HG03565 (cell line): ENCODE measurements at regions not wholly inside any gene's neighbourhood (a gene's known extent, or its start where the extent isn't known, plus 50 kb on each side); places are given as distances from the start of the nearest gene placed in this dataset.

ENCODE experiments used
- ATAC-seq: cut with Tn5 transposase; IDR thresholded peaks from one replicate; pipeline ENCODE4 v1.9.1; 2021; ENCODE audit warnings: mild to moderate bottlenecking, moderate library complexity; ENCODE audit not compliant: unreplicated experiment

DNA sequence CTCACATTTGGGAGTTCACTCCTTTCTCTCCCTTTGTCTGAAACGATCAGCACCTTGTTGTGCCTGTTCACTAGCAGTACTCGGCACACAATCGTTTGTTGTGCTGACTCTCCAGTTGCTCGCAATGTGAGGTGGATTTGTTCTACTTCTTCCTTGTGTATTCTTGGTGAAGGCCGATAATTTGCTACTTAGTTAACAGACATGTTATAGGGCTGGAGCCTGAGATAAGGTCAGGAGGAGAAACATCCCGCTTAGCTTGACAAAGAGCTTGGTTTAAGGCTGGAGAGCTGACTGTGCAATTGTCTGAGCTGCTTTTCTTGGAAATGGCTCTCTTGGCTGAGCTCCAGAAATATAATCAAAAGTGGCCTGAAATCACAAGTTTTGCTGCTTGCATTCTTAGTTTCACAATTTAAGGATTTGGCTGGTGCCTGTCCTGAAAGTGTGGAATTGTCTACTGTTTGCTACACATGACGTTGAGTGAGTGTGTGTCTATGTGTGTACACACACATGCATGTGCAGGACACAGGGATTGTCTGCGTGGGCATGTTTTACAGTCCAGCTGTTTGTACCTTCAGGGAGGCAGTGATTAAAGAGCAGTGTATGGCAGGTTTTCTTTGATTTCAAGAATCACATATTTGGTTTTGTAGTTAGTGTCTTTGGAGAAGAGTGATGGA is 77.7 kb downstream of the ARF6 start:
- peak; percentile 7 for ATAC-seq

DNA sequence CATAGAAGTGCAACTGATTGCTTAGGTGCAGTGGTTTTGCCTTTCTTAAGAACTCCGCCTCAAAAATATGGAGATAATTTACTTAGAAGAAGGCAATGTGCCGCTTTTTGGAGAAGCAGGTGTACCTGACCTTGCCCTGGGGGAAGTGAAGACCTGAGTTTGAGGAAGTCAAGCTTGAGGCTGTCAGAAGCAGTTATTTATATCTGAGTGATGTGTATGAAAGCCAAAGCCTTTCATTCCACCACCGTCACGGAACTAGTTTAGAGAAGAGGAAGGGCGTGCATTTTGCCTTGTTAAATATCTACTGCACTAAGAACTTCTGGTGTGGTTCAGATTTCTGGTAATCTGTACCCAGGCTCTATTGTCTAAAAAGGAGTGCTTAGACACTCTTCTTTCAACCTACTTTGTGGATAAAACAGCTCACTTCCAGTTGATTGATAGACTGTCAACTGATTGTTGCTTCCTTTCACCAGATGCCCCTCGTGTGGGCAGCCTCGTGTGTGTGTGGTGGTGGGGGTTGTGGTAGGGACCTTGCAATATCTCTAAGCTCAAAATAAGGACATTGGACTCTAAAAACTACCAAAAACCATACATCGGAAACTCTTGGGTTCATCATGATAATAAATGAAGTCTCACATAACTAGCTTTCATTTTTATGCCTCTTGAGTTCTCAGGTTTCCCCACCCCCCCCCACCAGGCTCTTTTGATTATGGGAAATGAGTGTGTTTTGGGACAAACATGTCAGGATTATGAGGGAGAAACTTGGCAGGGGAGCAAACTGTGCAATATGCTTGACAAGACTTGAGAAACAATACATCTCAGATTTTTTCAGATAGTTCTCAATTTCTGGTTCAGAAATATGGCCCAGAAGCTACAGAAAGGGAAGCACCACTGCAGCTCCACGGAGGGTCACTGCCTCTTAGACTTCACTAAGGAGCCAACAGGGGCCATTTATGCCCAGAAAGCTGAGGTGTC is 78.6 kb downstream of the ARF6 start:
- ATAC-seq = peak; percentile 91

DNA sequence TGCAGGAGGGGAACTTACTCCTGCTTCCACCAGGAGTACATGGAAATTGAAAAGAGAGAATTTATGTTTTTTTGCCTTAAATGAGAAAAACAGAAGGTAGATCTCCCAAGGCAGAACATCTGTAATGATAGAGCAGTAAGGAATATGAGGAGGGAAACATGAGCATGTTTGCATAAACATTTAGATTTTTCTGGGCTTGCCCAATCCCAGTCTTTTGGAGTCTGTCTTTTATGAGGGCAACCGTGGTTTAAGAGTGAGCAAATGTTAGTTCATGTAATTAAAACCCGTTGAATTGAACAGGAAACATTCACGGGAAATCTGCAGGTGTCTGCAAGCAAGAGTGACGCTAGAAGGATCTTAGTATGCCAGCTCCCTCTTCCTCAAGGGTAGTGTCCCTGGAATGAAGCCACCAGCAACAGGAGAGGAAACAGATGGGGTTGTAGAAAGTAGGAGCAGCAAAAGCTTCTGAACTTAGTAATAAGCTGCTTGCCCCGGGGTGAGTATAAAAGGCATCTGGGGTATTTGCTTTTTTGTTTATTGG is 79.3 kb downstream of the ARF6 start:
- ATAC-seq = no peak

DNA sequence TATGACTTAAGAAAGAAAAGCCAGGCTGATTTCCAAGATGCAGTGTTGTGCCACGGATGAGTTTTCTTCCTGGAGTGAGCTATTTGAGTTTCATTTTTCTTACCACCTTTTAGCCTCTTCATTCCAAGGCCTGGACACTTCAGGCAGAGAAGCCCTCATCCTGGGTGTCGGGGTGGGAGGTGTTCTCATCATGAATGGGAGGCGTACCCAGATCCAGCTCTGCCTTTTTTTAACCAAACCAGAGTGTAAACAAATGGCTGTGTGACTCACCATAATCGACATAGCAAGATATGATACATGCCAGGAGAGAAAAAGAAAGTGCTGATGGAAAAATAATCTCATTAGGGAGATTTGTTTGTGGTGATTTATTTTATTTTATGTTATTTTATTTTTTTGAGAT is 79.9 kb downstream of the ARF6 start:
- no peak for ATAC-seq

DNA sequence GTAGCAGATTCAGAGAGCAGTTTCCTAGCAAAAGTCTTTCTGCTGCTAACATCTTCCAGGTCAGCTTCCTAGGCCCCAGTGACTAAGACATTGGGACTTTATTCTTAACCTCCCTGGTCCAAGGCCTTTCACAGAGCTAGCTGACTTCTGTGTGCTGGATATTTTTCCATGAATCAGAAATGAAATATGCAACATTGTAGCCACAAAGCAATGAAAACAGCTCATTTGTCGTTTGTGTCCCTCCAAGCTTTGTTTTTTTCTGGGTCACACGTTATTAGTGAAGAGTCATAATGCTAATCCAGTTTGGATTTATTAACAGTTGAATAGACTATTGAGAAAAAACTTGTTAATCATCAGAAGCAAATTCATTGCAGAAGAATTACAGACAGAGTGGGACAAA is 82.4 kb downstream of the ARF6 start:
- ATAC-seq = no peak

DNA sequence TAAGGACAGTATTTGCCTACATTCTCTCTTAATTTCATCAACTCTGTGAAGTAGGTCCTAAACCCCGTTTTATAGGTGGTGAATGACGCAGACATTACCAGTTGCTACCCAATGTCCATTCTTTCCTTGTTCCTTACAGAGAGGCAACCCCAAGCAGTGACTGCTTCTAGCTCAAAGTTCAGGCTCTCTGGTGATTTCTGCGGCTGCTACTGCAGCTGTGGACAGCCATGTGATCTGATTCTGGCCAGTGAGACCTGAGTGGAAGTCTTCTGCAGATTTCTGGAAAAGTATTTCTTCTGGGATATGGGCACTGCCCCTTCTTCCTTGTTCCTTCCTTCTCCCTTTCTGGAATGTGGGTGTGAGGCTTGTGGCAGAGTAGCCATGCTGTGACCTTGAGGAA is 82.9 kb downstream of the ARF6 start:
- no peak for ATAC-seq

DNA sequence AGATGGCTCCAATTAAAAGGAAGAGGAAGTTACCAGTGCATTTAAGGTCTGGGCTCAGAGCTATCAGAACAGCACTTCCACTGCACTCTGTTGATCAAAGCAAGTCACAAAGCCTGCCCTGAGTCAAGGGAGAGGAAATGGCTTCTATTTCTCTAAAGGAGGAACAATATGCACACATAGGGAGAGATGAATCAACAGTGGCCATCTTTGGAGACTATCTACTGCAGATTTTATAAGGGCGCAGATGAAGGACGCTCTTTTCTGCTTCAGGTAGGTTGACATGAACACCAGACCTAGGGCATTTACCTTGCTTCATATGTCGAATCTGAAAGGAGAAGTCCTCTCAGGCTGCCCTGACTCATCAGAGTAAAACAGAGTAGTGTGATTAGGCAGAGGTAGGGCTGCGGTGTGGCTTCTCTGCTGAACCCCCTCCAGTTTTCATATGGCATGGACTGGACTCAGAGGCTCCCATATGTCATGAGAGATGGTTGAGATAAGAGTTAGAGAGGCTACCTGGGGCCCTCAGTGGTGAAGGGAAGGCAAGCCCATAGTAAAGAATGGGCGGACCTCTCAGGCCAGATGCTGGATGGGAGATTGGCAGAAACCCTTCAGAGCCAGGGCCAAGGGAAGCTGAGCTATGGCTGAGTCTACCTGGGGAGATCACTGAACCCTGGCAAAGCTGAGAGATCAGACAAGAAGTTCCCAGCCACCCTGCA is 84.4 kb downstream of the ARF6 start:
- ATAC-seq = peak; percentile 85

DNA sequence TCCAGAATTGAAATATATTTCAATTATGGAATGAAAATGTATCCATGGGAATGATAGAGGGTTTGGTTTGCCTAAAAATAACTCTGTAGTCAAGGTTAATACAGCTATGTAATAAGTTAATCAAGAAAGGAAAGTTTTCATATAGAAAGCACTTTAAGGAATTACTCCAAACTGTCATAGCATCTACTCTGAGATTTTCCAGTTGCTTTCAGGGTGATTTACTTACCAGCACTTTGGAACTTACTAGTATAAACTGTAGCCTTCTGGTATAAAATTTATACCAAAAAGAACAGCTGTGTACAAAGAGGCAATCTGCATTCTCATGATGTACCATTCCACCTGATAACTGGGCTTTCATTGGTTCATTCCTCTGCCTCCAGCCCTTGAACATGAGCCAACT is 87.1 kb downstream of the ARF6 start:
- ATAC-seq = no peak

DNA sequence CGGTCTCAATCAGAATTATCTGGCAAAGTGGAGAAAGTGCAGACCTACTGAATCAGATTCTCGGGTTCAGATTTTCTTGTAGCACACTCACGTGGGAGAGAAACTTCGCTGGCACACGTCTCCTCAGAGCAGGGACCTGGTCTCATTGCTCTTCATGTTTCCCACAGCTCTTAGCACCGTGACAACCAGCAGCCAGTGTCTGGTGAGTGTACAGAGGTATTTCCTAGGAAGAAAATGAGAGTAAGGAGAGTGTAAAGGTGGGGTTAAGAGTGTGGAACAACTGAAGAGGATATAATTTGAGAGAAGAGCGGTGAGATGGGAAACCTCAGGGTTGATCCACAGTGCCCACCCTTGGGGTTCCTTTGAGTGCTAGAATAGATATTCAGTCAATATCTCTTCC is 89.2 kb downstream of the ARF6 start:
- ATAC-seq = no peak

DNA sequence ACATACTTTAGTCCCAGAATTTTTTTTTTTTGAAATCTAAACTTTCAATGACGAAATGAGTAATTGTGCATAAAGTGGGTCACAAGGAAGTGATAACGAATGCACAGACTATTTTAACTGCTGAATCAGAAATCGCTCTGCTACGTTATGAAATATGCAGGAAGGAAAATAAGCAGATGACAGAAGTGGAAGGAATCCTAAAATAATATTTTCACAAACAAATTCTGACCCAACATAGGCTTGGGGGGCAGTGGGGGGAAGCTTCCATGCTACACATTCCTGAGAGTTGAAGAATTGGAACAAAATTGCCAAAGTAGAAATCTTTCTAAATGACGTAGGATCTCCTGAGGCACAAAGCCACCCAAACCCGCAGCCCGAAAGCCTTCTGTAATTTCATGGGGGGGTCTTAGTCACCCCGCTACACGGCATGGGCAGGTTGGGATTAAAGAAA is 89.6 kb downstream of the ARF6 start:
- ATAC-seq = no peak

DNA sequence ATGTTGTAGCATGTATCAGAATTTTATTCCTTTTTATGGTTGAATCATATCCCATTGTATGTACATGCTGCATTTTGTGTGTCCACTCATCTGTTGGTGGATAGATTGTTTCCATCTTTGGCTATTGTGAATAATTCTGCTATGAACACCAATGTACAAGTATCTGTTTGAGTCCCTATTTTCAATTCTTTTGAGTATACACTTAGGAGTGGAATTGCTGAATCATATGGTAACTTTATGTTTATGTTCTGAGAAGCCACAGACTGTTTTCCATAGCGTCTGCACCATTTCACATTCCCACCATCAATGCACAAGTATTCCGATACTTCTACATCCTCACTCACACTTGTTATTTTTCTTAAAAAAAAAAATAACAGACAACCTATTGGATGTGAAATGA is 91.5 kb downstream of the ARF6 start:
- ATAC-seq = no peak

DNA sequence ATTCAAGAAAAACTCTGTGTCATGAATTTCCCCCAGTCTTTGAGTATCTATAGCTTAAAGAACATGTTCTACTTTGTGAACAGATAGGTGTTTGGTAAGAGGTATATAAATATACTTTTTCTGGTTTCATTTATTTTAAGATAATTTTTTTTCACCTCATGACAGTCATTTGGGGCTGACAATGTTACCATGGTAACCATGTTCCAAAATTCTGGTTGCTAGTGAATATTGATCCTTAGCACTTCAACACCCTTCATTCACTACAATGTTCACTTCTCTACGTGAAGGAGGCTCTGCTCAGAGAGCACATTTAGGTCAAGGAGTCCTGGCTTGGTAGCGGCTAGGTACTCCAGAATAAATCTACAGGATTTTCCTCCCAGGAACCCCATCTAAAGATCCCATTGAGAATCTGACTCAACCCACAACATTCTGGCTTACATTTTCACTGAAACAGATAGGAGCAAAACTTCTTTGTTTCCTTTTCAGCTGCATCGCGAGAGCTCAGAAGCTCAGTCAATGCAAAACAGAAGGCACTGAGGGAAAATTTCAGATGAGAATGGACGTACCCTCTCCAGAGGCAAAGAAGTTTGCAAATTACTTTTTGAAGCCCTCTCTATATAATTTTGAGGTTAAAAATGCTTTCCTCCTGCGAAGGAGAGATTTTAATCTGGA is 93.6 kb downstream of the ARF6 start:
- ATAC-seq = no peak

DNA sequence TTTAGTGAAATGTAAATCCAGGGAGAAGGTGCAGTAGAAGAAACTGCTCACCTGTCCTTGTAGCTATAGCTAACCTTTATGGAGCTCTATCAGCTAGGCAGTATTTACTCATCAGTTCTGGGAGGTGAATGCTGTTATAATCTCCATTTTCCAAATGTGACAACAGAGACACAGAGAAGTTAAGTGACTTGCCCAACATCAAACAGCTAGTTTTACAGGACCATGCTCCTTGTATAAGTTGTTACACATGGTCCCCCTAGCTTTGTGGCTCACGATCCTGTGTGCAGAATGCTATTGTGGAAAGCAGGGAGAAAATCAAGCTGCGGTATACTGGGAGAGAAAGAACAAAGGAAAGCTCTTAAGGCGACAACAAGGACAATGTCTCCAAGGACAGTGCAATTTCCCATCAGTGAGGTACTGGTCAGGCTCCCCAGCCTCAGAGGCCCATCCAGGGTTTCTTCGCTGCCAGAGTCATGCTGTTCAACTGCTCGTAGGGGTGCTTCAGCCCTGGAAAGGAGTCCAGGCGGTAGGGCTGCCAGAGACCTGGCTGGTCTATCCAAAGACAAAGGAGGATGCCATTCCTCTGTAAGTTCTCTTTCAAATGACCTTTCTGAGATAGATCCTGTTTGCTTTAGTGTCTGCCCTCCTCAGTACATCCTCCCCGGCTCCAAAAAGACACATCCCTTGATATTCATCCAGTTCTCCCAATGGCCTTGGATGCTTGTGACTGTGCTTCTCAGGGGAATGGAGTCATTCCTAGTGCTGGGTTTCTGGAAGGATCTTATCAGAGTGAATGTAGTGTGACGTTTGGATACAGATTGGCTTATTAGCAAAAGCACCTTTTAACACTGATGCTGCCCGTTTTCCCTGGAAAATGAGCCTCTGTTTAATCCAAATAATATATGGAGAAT is 95.5 kb downstream of the ARF6 start:
- ATAC-seq = no peak

DNA sequence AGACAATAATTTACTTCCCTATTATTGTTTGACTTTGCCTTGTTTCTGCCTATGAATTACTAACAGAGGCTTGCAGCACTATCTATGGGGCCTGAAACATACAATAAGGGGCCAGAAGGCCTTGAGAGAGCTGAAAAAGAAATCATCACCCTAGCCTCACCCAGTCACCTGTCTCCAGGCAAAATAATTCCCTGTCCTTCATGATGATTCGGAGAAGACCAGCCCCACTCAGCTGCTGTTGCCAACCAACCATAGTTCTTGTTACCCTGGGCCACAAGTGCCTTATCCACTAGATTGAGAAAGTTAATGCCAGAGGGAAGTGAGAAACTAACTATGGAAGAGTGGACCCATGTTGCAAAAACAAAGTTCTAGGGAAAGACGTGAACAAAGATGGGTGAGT is 97.1 kb downstream of the ARF6 start:
- ATAC-seq = no peak

DNA sequence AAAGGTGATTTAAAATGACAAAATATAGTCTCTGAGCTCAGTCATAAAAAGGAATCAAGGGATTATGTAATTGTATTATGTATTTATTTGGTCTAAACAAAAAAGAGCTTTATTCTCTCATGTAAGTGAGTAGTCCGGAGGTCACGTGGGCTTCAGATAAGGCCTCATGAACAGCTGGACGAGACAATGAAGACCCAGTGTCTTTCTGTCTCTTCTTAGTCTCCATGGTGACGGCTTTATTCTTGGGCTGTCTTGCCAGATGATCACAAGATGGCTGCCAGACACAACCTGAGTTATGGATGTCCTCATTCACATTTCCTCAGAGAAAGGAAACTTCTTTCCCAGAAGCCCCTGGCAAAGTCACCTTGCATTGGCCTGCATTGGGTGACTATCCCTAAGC is 98.6 kb downstream of the ARF6 start:
- no peak for ATAC-seq

DNA sequence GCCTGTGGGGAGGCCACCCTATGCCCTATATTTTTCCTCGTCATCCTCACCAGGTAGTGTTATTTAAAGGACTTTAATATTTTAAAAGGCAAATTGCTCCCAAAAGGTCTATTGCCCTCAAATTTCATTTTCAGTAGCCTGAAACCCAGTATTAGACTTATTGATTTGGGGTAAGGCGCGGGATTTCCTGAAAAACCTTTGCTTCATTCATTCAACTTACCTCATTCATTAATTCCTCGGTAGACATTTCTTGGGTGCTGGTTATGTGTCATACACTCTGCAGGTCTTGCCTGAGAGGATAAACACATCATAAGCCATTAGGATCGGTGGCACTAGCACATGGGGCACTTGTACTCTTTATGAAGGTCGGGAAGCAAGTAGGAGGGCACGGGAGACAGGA is 99.2 kb downstream of the ARF6 start:
- ATAC-seq = no peak

DNA sequence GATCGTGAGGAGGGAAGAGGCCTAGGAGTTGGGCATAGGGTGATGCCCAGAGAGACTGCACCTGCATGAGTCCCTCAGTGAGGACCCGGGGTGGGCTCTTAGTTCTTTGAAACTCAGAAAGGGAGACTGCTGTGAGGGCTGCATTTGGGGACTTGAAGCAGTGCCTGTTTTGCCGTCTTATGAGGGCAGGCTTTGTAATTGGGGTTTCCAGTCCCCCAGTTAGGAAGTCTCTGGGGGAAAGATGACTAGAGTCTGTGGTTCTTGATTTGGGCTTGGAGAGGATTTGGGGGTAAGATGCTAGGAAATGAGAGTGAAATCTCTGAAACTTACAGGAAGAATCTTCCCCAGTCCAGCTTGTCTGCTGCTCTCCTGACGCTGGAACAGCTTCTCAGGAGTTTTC is 99.6 kb downstream of the ARF6 start:
- ATAC-seq = no peak

DNA sequence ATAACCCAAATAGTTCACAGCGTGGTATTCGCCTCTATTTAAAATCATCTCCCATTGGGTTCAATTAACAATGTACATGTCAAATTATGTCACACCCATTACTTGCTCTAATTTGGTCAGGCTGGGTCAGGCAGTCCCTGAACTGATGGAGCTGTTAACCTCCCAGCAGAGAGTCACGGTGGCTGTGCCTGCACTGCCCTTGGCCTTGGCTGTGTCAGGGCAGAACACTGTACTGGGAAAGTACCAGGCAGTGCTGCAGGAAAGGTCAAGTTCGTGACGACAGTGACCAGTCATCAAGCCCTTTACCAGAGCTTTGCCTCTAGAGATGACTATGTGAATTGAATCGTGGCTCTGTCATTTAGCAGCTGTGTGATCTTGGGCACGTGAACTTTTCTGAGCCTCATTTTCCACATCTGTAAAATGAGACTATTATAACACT is 100.0 kb downstream of the ARF6 start:
- ATAC-seq = peak; percentile 94

DNA sequence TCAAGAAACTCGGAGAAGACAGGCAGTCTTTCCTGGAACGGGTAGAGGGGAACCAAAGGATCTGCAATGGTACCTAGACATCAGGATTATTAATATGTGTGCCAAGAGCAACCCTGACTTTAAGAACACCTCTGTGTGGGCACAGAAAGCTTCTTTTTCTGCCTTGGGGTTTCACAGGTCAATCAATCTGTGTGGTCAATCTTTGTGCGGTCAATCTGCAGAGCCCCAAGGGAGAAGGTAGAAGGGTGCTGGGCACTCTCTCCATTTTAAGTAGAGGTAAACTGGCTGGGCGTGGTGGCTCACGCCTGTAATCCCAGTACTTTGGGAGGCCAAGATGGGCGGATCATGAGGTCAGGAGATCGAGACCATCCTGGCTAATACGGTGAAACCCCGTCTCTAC is 100.7 kb downstream of the ARF6 start:
- no peak for ATAC-seq
